ENCODE measurements at regions not wholly inside any gene's neighbourhood (a gene's known extent, or its start where the extent isn't known, plus 50 kb on each side); places are given as distances from the start of the nearest gene placed in this dataset.

DNA sequence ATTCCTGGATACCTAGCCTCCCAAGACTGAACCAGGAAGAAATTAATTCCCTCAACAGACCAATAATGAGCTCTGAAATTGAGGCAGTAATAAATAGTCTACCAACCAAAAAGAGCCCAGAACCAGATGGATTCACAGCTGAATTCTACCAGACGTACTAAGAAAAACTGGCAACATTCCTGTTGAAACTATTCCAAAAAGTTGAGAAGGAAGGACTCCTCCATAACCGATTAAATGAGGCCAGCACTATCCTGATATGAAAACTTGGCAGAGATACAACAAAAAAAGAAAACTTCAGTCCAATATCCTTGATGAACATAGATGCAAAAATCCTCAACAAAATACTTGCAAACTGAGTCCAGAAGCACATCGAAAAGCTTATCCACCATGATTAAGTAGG, 392.5 kb upstream of the GRAMD2B start:
- intact Hi-C loops (cut with DNase I, micrococcal nuclease), result no loop called here

GRCh38 chr5:126031989-126032716, 391.1 kb upstream of the GRAMD2B start:
- intact Hi-C loops (cut with DNase I, micrococcal nuclease), result no loop called here
- Histone ChIP-seq H3K9me3 (peaks cover 17% of the 10 kb centered on the region), H3K36me3 (ENCODE audit: low read depth) (no peaks in the 10 kb centered on the region), H3K4me1 (ENCODE audit: low read depth) (no peaks in the 10 kb centered on the region), H3K4me3 (no peak overlapping the region)
- TF ChIP-seq, protein P1, sequence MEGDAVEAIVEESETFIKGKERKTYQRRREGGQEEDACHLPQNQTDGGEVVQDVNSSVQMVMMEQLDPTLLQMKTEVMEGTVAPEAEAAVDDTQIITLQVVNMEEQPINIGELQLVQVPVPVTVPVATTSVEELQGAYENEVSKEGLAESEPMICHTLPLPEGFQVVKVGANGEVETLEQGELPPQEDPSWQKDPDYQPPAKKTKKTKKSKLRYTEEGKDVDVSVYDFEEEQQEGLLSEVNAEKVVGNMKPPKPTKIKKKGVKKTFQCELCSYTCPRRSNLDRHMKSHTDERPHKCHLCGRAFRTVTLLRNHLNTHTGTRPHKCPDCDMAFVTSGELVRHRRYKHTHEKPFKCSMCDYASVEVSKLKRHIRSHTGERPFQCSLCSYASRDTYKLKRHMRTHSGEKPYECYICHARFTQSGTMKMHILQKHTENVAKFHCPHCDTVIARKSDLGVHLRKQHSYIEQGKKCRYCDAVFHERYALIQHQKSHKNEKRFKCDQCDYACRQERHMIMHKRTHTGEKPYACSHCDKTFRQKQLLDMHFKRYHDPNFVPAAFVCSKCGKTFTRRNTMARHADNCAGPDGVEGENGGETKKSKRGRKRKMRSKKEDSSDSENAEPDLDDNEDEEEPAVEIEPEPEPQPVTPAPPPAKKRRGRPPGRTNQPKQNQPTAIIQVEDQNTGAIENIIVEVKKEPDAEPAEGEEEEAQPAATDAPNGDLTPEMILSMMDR (IDR thresholded peaks at IDR 0.05), result no peak
- peak in 1 of 3 donors; percentile 16 for DNase-seq
- ATAC-seq, result no peak

More for the DNA sequence above, 392.5 kb upstream of the GRAMD2B start:
- ATAC-seq, result no peak
- TF ChIP-seq, protein P1 (IDR thresholded peaks at IDR 0.05), result no peak
- no peak for DNase-seq
- Histone ChIP-seq H3K9me3 (peaks cover 17% of the 10 kb centered on the region), H3K4me3 (no peak overlapping the region), H3K36me3 (ENCODE audit: low read depth) (no peaks in the 10 kb centered on the region), H3K4me1 (ENCODE audit: low read depth) (no peaks in the 10 kb centered on the region)

GRCh38 chr5:126043688-126044087, 379.5 kb upstream of the GRAMD2B start:
- H3K4me3 ChIP-seq, result no peak overlapping the region
- H3K9me3 ChIP-seq, result no peaks in the 10 kb centered on the region
- TF ChIP-seq, protein P1 (IDR thresholded peaks at IDR 0.05), result no peak
- ATAC-seq, result no peak
- no peaks in the 10 kb centered on the region for H3K36me3 ChIP-seq (ENCODE audit: low read depth)
- intact Hi-C loops (cut with DNase I, micrococcal nuclease), result no loop called here
- no peaks in the 10 kb centered on the region for H3K4me1 ChIP-seq (ENCODE audit: low read depth)
- DNase-seq, result no peak

DNA sequence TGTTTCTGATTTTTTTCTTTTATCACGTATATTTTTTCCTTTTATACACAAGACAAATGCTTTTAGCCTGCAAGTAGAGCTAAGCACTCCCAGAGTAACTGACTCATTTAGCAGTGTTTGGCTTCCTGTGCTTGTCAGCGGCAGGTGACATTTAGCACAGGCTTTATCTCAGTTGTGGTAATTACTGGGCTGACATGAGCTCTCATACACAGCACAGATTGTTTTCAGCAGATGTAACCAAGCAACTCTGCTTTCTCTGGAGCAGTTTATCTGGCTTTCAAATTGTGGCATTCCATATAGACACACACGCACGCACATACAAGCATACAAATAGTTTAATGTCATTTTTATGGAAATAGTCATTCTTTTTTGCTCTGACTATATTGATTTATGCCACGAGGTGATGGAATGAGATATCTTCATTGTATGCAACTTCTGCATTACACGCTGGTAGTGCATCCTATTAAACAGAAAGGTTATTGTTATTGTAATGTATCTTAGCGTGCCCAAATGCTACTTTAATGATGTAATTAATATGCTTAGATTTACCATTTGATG, 379.0 kb upstream of the GRAMD2B start:
- no peaks in the 10 kb centered on the region for H3K36me3 ChIP-seq (ENCODE audit: low read depth)
- H3K4me1 ChIP-seq (ENCODE audit: low read depth), result no peaks in the 10 kb centered on the region
- H3K9me3 ChIP-seq, result no peaks in the 10 kb centered on the region
- DNase-seq (peak in 1 of 3 donors; percentile 7), ATAC-seq (peak; percentile 72)
- TF ChIP-seq, protein P1 (IDR thresholded peaks at IDR 0.05), result no peak
- intact Hi-C loops (cut with DNase I, micrococcal nuclease), result no loop called here
- no peak overlapping the region for H3K4me3 ChIP-seq

DNA sequence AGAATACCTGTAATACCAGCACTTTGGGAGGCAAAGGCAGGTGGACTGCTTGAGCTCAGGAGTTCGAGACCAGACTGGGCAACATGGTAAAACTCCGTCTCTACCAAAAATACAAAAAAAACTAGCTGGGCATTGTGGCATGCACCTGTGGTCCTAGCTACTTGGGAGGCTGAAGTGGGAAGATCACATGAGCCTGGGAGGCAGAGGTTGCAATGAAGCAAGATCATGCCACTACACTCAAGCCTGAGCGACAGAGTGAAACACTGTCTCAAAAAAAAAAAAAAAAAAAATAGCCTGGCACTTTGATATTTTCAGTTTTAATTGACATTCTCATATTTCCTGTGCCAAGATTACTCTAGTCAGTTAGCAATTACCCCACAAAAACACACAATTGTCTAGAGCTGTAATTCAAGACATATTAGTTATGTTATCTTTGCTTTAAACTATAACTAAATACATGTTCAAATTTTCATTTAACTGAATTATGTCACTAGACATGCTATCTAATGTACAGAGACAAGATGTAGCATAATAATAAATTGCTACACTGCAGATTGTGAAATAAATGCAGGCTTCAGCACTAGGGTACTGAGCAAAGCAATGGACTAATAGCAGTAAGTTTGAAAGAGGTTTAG, 378.2 kb upstream of the GRAMD2B start:
- intact Hi-C loops (cut with DNase I, micrococcal nuclease), result no loop called here
- H3K4me1 ChIP-seq (ENCODE audit: low read depth), result no peaks in the 10 kb centered on the region
- no peak for ATAC-seq
- no peak for DNase-seq
- H3K36me3 ChIP-seq (ENCODE audit: low read depth), result no peaks in the 10 kb centered on the region
- no peak overlapping the region for H3K4me3 ChIP-seq
- H3K9me3 ChIP-seq, result no peaks in the 10 kb centered on the region
- TF ChIP-seq, protein P1 (IDR thresholded peaks at IDR 0.05), result no peak

Measured in mucosa of descending colon (tissue), 3 donors.